OCI-LY3 (cell line): ENCODE measurements at regions not wholly inside any gene's neighbourhood (a gene's known extent, or its start where the extent isn't known, plus 50 kb on each side); places are given as distances from the start of the nearest gene placed in this dataset.

Source experiments
- H2AFZ ChIP-seq: fragments of 200-600, 300-600 bp; shearing (Covaris generic); 2 replicates; pipeline ENCODE4 v1.6.0; 2014; ENCODE audit warnings: antibody characterized with exemption, low read depth, low read length
- H3K27ac ChIP-seq: fragments of 200-600, 300-600 bp; sonication (generic); 2 replicates; pipeline ENCODE4 v1.5.1; 2014; ENCODE audit warnings: mild to moderate bottlenecking, low read length, moderate library complexity, mixed read lengths
- H3K27me3 ChIP-seq: fragments of 200-600, 300-600 bp; sonication (generic); 2 replicates; pipeline ENCODE4 v1.6.1; 2014; ENCODE audit warnings: low read depth, low read length, mixed read lengths
- H3K36me3 ChIP-seq: fragments of 200-600, 300-600 bp; sonication (generic); replicated peaks from 2 replicates; pipeline ENCODE3; 2014; ENCODE audit warnings: low read depth, low read length, mixed read lengths
- H3K4me1 ChIP-seq: fragments of 300-600, 200-600 bp; sonication (generic); 2 replicates; pipeline ENCODE4 v1.6.1; 2014; ENCODE audit warnings: low read length, mixed read lengths
- H3K4me2 ChIP-seq: fragments of 200-600, 300-600 bp; sonication (generic); 2 replicates; pipeline ENCODE4 v1.6.1; 2014; ENCODE audit warnings: low read length, mixed read lengths
- H3K4me3 ChIP-seq: fragments of 300-600, 200-600 bp; sonication (generic); 2 replicates; pipeline ENCODE4 v1.5.1; 2014; ENCODE audit warnings: antibody characterized with exemption, mild to moderate bottlenecking, low read length, moderate library complexity
- H3K79me2 ChIP-seq: fragments of 300-600, 200-600 bp; shearing (Covaris generic); 2 replicates; pipeline ENCODE4 v1.6.1; 2014; ENCODE audit warnings: mild to moderate bottlenecking, low read length, mixed read lengths
- H3K9ac ChIP-seq: fragments of 300-600, 200-600 bp; shearing (Covaris generic); 2 replicates; pipeline ENCODE4 v1.6.0; 2014; ENCODE audit warnings: mild to moderate bottlenecking, low read length, moderate library complexity
- H3K9me3 ChIP-seq: fragments of 200-600, 300-600 bp; shearing (Covaris generic); 2 replicates; pipeline ENCODE4 v1.6.1; 2014; ENCODE audit warnings: low read length, mixed read lengths; ENCODE audit not compliant: insufficient read depth
- H4K20me1 ChIP-seq: fragments of 200-600, 300-600 bp; sonication (generic); 2 replicates; pipeline ENCODE4 v1.6.1; 2016; ENCODE audit warnings: low read length, mixed read lengths; ENCODE audit not compliant: insufficient read depth
- EZH2phosphoT487 ChIP-seq: fragments of 200-600 bp; shearing (Covaris generic); IDR thresholded peaks from 2 replicates; pipeline ENCODE4 v1.6.1; 2018; ENCODE audit warnings: antibody characterized with exemption, mixed run types, low read depth
- TF ChIP-seq, protein P1 (sequence below): fragments of 200-600, 300-600 bp; sonication (generic); IDR thresholded peaks from 2 replicates; pipeline ENCODE4 v1.5.1; 2014; ENCODE audit warnings: antibody characterized with exemption, low read length, low read depth

GRCh38 chr6:169854813-169855212, 103.4 kb downstream of the ERMARD start:
- no peak overlapping the region for H3K9ac ChIP-seq
- H3K4me2 ChIP-seq = no peak overlapping the region
- no peaks in the 10 kb centered on the region for H3K79me2 ChIP-seq
- H2AFZ ChIP-seq = no peak overlapping the region
- H3K4me3 ChIP-seq = no peak overlapping the region
- H3K36me3 ChIP-seq = no peaks in the 10 kb centered on the region
- no peaks in the 10 kb centered on the region for H3K27me3 ChIP-seq
- H3K9me3 ChIP-seq = no peaks in the 10 kb centered on the region
- TF ChIP-seq EZH2phosphoT487 = no peak
- TF ChIP-seq, protein P1, sequence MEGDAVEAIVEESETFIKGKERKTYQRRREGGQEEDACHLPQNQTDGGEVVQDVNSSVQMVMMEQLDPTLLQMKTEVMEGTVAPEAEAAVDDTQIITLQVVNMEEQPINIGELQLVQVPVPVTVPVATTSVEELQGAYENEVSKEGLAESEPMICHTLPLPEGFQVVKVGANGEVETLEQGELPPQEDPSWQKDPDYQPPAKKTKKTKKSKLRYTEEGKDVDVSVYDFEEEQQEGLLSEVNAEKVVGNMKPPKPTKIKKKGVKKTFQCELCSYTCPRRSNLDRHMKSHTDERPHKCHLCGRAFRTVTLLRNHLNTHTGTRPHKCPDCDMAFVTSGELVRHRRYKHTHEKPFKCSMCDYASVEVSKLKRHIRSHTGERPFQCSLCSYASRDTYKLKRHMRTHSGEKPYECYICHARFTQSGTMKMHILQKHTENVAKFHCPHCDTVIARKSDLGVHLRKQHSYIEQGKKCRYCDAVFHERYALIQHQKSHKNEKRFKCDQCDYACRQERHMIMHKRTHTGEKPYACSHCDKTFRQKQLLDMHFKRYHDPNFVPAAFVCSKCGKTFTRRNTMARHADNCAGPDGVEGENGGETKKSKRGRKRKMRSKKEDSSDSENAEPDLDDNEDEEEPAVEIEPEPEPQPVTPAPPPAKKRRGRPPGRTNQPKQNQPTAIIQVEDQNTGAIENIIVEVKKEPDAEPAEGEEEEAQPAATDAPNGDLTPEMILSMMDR = no peak
- no peaks in the 10 kb centered on the region for H3K4me1 ChIP-seq
- H3K27ac ChIP-seq = no peak overlapping the region
- H4K20me1 ChIP-seq = no peaks in the 10 kb centered on the region

DNA sequence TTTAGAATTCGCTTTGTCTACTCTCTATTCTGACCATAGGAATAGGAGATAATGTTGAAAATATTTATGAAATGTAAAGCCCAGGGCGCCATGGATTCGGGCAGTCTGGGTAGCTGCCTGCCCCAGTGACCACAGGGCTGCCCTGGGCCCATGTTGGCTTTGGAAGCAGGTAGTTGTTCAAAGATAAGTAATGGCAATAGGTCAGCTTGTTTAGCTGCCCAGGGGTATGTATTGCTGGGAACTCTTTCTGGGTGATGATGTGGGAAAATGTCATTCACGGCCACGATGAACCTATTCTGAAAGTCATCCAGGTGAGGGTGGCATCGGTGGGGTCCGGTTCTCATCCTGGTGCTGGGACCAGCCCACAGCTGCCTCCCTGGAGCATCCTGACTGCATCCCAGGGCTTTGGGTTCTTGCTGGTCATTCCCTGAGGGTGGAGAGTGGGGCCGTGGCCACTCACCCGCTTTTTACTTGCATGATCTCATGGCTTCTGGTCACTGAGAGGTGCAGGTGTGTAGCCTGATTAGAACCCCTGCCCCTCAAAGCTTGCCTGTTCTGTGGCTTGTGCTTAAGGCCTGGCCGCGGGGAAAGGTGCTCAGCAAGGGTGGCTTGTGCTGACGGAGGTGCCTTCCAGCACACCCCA, 102.8 kb downstream of the ERMARD start:
- no peaks in the 10 kb centered on the region for H3K27me3 ChIP-seq
- H3K36me3 ChIP-seq = no peaks in the 10 kb centered on the region
- H3K79me2 ChIP-seq = no peaks in the 10 kb centered on the region
- no peaks in the 10 kb centered on the region for H4K20me1 ChIP-seq
- no peak overlapping the region for H2AFZ ChIP-seq
- H3K27ac ChIP-seq = no peak overlapping the region
- H3K4me3 ChIP-seq = no peak overlapping the region
- H3K4me1 ChIP-seq = no peaks in the 10 kb centered on the region
- no peak overlapping the region for H3K4me2 ChIP-seq
- no peaks in the 10 kb centered on the region for H3K9me3 ChIP-seq
- no peak overlapping the region for H3K9ac ChIP-seq
- TF ChIP-seq EZH2phosphoT487 = no peak
- TF ChIP-seq, protein P1 = no peak

DNA sequence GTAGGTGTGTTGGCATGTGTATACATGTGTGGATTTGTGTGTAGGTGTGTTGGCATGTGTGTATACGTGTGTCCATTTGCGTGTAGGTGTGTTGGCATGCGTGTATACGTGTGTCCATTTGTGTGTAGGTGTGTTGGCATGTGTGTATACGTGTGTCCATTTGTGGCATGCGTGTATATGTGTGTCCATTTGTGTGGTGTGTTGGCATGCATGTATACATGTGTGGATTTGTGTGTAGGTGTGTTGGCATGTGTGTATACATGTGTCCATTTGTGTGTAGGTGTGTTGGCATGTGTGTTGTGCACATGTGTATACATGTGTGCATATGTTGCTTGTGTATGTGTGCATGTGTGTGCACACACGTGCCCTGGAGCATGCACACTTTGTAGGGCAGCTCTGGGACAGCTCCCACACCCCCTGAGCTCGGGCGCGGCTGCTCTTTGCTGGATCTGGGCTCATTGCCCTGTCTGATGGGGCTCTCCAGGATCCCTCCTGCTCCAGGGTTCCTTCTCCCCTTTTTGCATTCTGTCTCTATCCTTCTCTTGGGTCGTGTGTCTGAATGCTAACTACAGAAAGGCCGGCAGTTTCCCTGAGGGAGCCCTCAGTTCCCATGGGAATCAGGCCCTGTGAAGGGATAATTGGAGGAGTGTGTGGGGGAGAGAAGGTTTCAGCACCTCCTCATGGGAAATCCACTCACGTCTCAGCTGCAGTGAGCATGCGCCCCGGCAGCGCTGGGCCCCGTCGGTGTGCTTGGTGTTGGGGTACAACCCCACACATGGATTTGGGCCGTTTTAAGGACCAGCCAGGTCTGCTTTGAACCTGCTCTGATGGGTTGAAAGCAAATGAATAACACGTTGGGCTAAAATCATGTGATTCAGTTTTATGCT, 102.0 kb downstream of the ERMARD start:
- Histone ChIP-seq H3K36me3 (no peaks in the 10 kb centered on the region), H3K79me2 (no peaks in the 10 kb centered on the region), H3K4me1 (no peaks in the 10 kb centered on the region), H3K27me3 (no peaks in the 10 kb centered on the region), H3K9ac (no peak overlapping the region), H4K20me1 (no peaks in the 10 kb centered on the region), H3K4me2 (no peak overlapping the region), H3K4me3 (no peak overlapping the region), H3K27ac (no peak overlapping the region), H3K9me3 (no peaks in the 10 kb centered on the region), H2AFZ (no peak overlapping the region)
- TF ChIP-seq, protein P1 = no peak

DNA sequence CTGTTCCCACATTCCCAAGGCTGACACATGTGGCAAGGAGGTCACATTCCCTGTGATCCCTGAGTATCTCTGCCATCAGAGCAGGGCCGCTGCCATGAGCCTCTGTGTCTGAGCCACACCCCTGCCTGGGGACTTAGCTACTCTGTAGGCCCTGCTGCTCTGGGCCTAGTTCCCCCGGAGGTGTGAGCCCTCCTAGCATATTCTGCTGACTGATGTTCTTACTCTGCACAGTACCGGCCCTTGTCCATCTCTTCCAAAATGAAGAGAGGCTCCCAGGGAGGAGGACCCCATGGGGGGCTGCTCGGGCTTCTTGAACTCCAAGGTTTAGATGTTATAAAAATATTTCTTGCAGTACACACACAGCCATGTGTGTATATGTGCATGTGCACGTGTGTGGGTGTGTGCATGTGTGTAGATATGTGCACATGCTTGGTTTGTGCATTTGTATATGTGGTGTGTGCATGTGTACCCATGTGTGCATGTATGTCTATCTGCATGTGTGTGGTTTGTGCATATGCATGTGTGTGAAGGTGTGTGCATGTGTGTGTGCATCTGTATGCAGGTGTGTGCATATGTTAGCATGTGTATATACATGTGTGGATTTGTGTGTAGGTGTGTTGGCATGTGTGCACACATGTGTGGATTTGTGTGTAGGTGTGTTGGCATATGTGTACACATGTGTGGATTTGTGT, 101.2 kb downstream of the ERMARD start:
- no peak overlapping the region for H3K4me2 ChIP-seq
- no peaks in the 10 kb centered on the region for H3K9me3 ChIP-seq
- no peak overlapping the region for H2AFZ ChIP-seq
- no peaks in the 10 kb centered on the region for H4K20me1 ChIP-seq
- H3K36me3 ChIP-seq = no peaks in the 10 kb centered on the region
- no peak overlapping the region for H3K9ac ChIP-seq
- TF ChIP-seq EZH2phosphoT487 = no peak
- TF ChIP-seq, protein P1 = no peak
- no peak overlapping the region for H3K27ac ChIP-seq
- H3K79me2 ChIP-seq = no peaks in the 10 kb centered on the region
- H3K4me3 ChIP-seq = no peak overlapping the region
- no peaks in the 10 kb centered on the region for H3K27me3 ChIP-seq
- H3K4me1 ChIP-seq = no peaks in the 10 kb centered on the region
